ENCODE measurements at regions not wholly inside any gene's neighbourhood (a gene's known extent, or its start where the extent isn't known, plus 50 kb on each side); places are given as distances from the start of the nearest gene placed in this dataset.

- no peak for TF ChIP-seq POLR2A (IDR thresholded peaks at IDR 0.05)
- TF ChIP-seq CTCF (IDR thresholded peaks at IDR 0.05 in 8 of 11, conservative IDR thresholded peaks at IDR 0.05 in 3 of 11) = no peak
- no peak for TF ChIP-seq POLR2AphosphoS5 (IDR thresholded peaks at IDR 0.05)
Observed at GRCh38 chr15:77768107-77768506, 135.4 kb upstream of the LINGO1 start.
